Osteoblast (primary cell): ENCODE measurements at regions not wholly inside any gene's neighbourhood (a gene's known extent, or its start where the extent isn't known, plus 50 kb on each side); places are given as distances from the start of the nearest gene placed in this dataset.

ENCODE experiments used
- DNase-seq: peaks from one replicate; pipeline ENCODE4 v3.0.0; 2011; ENCODE audit warnings: low spot score, mixed read lengths; ENCODE audit not compliant: insufficient read length; ENCODE audit errors: missing footprints
- H2AFZ ChIP-seq: 2 replicates; pipeline ENCODE4 v1.6.0; 2011; ENCODE audit warnings: mild to moderate bottlenecking, low read length
- H3K27ac ChIP-seq: 2 replicates; pipeline ENCODE4 v1.5.1; 2011; ENCODE audit warnings: mild to moderate bottlenecking, low read depth, low read length, moderate library complexity
- H3K27me3 ChIP-seq: 2 replicates; pipeline ENCODE4 v1.6.0; 2012; ENCODE audit warnings: mild to moderate bottlenecking, control low read depth, inconsistent platforms, low read length, moderate library complexity; ENCODE audit not compliant: insufficient read depth
- H3K36me3 ChIP-seq: 2 replicates; pipeline ENCODE4 v1.5.1; 2011; ENCODE audit warnings: mild to moderate bottlenecking, low read length, control low read depth, moderate library complexity; ENCODE audit not compliant: insufficient read depth
- H3K4me1 ChIP-seq: 2 replicates; pipeline ENCODE4 v1.5.1; 2011; ENCODE audit warnings: mild to moderate bottlenecking, low read length, control low read depth, moderate library complexity; ENCODE audit not compliant: insufficient read depth
- H3K4me2 ChIP-seq: 2 replicates; pipeline ENCODE4 v1.6.0; 2011; ENCODE audit warnings: mild to moderate bottlenecking, low read length; ENCODE audit not compliant: insufficient read depth
- H3K4me3 ChIP-seq: fragments of 200-600 bp; sonication (generic); 3 replicates; pipeline ENCODE4 v1.5.1; 2012; ENCODE audit warnings: mild to moderate bottlenecking, low read length, inconsistent platforms; ENCODE audit not compliant: insufficient read depth
- H3K79me2 ChIP-seq: 2 replicates; pipeline ENCODE4 v1.6.0; 2012; ENCODE audit warnings: mild to moderate bottlenecking, low read length, control low read depth, inconsistent platforms; ENCODE audit not compliant: insufficient read depth
- H3K9me3 ChIP-seq: 2 replicates; pipeline ENCODE4 v1.5.1; 2011; ENCODE audit warnings: low read depth, low read length, control low read depth
- H4K20me1 ChIP-seq: 2 replicates; pipeline ENCODE4 v1.6.0; 2012; ENCODE audit warnings: mild to moderate bottlenecking, low read length, control low read depth; ENCODE audit not compliant: insufficient read depth
- TF ChIP-seq, protein P1 (sequence below): IDR thresholded peaks from 2 replicates; pipeline ENCODE4 v1.5.1; 2011; ENCODE audit warnings: mild to moderate bottlenecking, low read depth, low read length, moderate library complexity; ENCODE audit errors: extremely low read depth

DNA sequence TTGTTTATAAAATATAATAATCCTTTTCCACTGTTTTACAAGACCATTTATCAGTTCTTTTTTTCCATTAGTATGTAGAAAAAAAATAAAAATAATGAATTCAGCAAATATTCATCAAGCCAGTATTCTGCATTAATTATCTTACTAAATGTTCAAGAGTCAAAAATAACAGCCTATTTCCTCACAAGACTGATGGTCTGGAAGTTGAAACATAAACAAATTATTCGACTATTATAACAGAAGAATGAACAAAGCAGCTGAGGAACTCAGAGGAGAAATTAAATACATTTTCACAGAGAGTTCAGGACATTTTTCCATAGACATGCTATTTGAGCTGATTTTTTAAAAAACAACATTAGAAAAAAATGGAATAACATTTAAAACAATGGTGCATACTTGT is 2594.8 kb downstream of the ARAP2 start:
- H3K4me2 ChIP-seq, result no peak overlapping the region
- no peaks in the 10 kb centered on the region for H3K27me3 ChIP-seq
- H3K36me3 ChIP-seq, result no peaks in the 10 kb centered on the region
- no peak overlapping the region for H3K4me3 ChIP-seq
- no peaks in the 10 kb centered on the region for H3K4me1 ChIP-seq
- no peak overlapping the region for H3K27ac ChIP-seq
- TF ChIP-seq, protein P1, sequence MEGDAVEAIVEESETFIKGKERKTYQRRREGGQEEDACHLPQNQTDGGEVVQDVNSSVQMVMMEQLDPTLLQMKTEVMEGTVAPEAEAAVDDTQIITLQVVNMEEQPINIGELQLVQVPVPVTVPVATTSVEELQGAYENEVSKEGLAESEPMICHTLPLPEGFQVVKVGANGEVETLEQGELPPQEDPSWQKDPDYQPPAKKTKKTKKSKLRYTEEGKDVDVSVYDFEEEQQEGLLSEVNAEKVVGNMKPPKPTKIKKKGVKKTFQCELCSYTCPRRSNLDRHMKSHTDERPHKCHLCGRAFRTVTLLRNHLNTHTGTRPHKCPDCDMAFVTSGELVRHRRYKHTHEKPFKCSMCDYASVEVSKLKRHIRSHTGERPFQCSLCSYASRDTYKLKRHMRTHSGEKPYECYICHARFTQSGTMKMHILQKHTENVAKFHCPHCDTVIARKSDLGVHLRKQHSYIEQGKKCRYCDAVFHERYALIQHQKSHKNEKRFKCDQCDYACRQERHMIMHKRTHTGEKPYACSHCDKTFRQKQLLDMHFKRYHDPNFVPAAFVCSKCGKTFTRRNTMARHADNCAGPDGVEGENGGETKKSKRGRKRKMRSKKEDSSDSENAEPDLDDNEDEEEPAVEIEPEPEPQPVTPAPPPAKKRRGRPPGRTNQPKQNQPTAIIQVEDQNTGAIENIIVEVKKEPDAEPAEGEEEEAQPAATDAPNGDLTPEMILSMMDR, result no peak
- H4K20me1 ChIP-seq, result no peaks in the 10 kb centered on the region
- H2AFZ ChIP-seq, result no peak overlapping the region
- no peak for DNase-seq
- no peaks in the 10 kb centered on the region for H3K9me3 ChIP-seq
- H3K79me2 ChIP-seq, result no peaks in the 10 kb centered on the region

DNA sequence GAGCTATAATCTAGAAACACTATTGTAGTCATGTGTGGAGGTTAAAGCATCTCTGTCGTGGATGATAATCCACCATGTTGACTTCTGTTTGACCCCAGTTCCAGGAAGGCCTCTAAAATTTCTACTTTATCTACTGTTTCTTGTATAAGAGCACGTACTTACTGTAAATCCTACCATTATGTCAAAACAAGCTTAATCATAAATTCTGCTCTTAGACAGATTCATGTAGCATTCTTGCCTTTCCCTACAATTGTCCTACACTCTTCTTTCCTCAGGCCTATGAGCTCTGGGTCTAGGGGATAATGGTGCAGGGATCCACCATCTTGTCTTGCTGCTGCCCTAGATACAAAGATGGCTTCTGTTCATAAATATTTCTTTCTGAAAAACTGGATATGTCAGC is 2594.3 kb downstream of the ARAP2 start:
- no peak overlapping the region for H3K4me2 ChIP-seq
- TF ChIP-seq, protein P1, result no peak

DNA sequence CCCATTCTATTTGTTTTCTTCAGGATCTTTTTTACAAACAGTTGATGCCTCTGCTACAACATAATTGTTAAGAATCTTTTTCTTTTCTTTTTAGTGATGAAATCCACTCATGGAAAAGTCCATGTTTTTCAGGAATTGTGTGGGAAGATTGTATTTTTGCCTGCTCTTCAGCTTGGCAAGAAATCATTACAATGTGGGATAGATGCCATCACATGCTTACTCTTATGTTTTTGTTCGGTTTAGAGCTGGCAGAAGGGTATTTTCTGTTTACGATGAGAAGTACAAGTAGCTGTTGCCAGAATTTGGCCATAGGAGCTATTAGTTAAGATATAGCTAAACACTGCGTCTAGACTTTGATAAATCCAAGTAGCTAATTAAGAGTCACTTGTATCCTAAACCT is 2585.3 kb downstream of the ARAP2 start:
- no peak overlapping the region for H3K27ac ChIP-seq
- H3K36me3 ChIP-seq, result no peaks in the 10 kb centered on the region
- H3K4me3 ChIP-seq, result no peak overlapping the region
- no peak for DNase-seq
- H3K9me3 ChIP-seq, result no peaks in the 10 kb centered on the region
- H2AFZ ChIP-seq, result no peak overlapping the region
- no peaks in the 10 kb centered on the region for H3K27me3 ChIP-seq
- H3K79me2 ChIP-seq, result no peaks in the 10 kb centered on the region
- TF ChIP-seq, protein P1, result no peak
- H3K4me1 ChIP-seq, result no peaks in the 10 kb centered on the region
- H3K4me2 ChIP-seq, result no peak overlapping the region
- no peaks in the 10 kb centered on the region for H4K20me1 ChIP-seq

More for the DNA sequence above, 2594.3 kb downstream of the ARAP2 start:
- no peak for DNase-seq
- Histone ChIP-seq H3K4me1 (no peaks in the 10 kb centered on the region), H3K36me3 (no peaks in the 10 kb centered on the region), H3K79me2 (no peaks in the 10 kb centered on the region), H2AFZ (no peak overlapping the region), H3K27ac (no peak overlapping the region), H3K9me3 (no peaks in the 10 kb centered on the region), H4K20me1 (no peaks in the 10 kb centered on the region), H3K4me3 (no peak overlapping the region), H3K27me3 (no peaks in the 10 kb centered on the region)

DNA sequence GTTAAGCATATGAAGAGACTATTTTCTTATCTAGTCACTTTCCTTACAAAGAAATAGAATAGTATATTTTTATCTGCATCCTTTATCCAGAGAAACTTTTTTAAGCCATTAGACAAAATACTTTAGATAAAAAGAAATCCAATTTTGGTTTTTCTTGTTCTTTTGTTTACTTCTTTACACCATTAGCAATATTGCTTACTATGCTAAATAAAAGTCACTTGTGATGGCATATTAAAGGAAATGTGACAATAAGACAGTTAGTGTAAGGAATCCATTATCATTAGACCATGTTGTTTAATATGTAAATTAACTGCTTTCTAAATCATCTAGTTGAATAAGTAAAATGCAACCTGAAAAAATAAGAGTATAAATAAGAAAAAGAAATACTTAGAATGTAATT is 2582.7 kb downstream of the ARAP2 start:
- Histone ChIP-seq H3K27ac (no peak overlapping the region), H3K9me3 (no peaks in the 10 kb centered on the region), H3K36me3 (no peaks in the 10 kb centered on the region), H2AFZ (no peak overlapping the region), H4K20me1 (no peaks in the 10 kb centered on the region), H3K4me3 (no peak overlapping the region), H3K79me2 (no peaks in the 10 kb centered on the region), H3K4me2 (no peak overlapping the region), H3K4me1 (no peaks in the 10 kb centered on the region), H3K27me3 (no peaks in the 10 kb centered on the region)
- TF ChIP-seq, protein P1, result no peak
- DNase-seq, result no peak
